Naive thymus-derived CD8-positive, alpha-beta T cell (primary cell): ENCODE measurements at regions not wholly inside any gene's neighbourhood (a gene's known extent, or its start where the extent isn't known, plus 50 kb on each side); places are given as distances from the start of the nearest gene placed in this dataset.
"Not testable (repeated sequence)": the region's sequence is repeated elsewhere in the genome, so short reads cannot be mapped to it uniquely, and the experiment has no call there.

Experiments
- ATAC-seq, 2 donors: fragments of 150-1000 bp; cut with Tn5 transposase in 1 of 2; sonication (Bioruptor Pico), chemical (Tn5 transposase) in 1 of 2; 1 replicate in 1 of 2; 2 replicates in 1 of 2; pipeline ENCODE4 v1.10.0; 2021; ENCODE audit warnings: mild to moderate bottlenecking in 2 of 2, moderate library complexity in 2 of 2
- POLR2A ChIA-PET: fragments of 350-600 bp; sonication (Branson Sonifier 250); formaldehyde crosslinking; loops from one replicate; lab custom pipeline; 2021; ENCODE audit warnings: antibody characterized with exemption; lab: Charles Lee
- DNase-seq, 10 donors: peaks; one replicate each; pipeline versions ENCODE4 v3.0.0 to v3.0.0-alpha.2; 2020 to 2022
- H3K27ac Mint-ChIP-seq, 10 donors: one replicate each; pipeline ENCODE4 v1.8.0; 2020 to 2022; ENCODE audit warnings: mild to moderate bottlenecking in 10 of 10, mixed read lengths in 10 of 10, moderate library complexity in 4 of 10, inconsistent platforms in 1 of 10
- H3K27me3 Mint-ChIP-seq, 5 donors: one replicate each; pipeline ENCODE4 v1.8.0; 2021 to 2022; ENCODE audit warnings: mixed read lengths in 5 of 5
- H3K36me3 Mint-ChIP-seq, 3 donors: one replicate each; pipeline ENCODE4 v1.8.0; 2020 to 2022; ENCODE audit warnings: mixed read lengths in 3 of 3, mild to moderate bottlenecking in 2 of 3, inconsistent platforms in 1 of 3
- H3K4me1 Mint-ChIP-seq, 4 donors: one replicate each; pipeline ENCODE4 v1.8.0; 2021 to 2022; ENCODE audit warnings: mixed read lengths in 4 of 4
- H3K4me3 Mint-ChIP-seq, 10 donors: one replicate each; pipeline ENCODE4 v1.8.0; 2020 to 2022; ENCODE audit warnings: mild to moderate bottlenecking in 10 of 10, mixed read lengths in 10 of 10, moderate library complexity in 6 of 10, inconsistent platforms in 1 of 10
- H3K9me3 Mint-ChIP-seq, 9 donors: one replicate each; pipeline ENCODE4 v1.8.0; 2020 to 2022; ENCODE audit warnings: mixed read lengths in 9 of 9, mild to moderate bottlenecking in 3 of 9, inconsistent platforms in 1 of 9, moderate library complexity in 1 of 9

DNA sequence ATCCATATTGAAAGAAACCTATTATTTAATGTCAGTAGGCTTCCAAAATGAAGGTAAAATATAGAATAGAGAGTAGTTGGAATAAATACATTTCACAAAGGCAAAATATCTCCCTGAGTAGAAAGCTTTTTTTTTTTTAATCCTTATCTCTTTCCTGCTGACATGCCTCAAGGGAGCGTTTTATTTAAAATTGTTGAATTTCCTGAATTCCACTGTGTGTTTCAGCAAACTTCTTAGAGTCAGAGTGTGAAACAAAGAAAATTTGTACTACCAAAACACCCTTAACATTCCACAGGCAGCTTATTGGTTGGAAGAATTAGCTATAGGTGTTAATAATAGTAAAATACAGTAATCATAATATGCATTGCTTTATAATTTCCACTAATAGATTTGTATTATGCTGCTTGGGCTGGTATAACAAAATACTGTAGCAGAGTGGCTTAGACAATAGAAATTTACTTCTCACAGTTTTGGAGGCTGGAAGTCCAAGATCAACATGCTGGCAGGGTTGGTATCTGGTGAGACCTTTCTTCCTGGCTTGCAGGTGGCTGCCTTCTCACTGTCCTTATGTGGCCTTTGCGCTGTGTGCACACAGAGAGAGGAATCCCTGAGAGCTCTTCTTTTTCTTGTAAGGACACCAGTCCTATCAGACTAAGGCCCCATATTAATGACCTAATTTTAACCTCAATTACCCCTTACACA is 468.4 kb upstream of the C1orf87 start:
- no peaks in the 10 kb centered on the region for H3K36me3 Mint-ChIP-seq
- no peak overlapping the region for H3K4me3 Mint-ChIP-seq
- POLR2A ChIA-PET, result no interaction called here
- H3K27me3 Mint-ChIP-seq, result peaks cover 0 to 9% (median 1%) of the 10 kb centered on the region in 5 donors
- H3K27ac Mint-ChIP-seq, result no peak overlapping the region
- ATAC-seq, result no peak
- H3K4me1 Mint-ChIP-seq, result no peaks in the 10 kb centered on the region
- peaks cover 0 to 13% (median 2%) of the 10 kb centered on the region in 9 donors for H3K9me3 Mint-ChIP-seq
- DNase-seq, result no peak

DNA sequence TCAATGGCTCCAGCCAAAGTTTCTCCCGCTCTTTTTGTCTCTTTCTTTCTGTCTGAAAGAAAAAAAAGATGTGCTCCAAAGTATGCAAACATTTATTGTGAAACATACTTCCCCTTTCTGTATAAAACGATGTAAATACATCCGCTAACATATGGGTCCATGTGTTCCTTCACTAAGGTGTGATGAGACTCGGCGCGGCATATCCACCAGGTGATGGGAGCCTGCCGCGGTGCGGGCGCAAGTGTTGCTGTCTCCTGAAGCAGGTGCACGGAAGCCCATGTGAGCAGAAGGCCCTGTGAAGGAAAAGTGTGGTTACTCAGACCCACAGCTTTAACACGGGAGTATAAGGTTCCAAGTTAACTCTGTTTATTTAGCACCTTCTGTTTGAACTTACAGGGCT is 466.6 kb upstream of the C1orf87 start:
- no peak overlapping the region for H3K27ac Mint-ChIP-seq
- POLR2A ChIA-PET, result no interaction called here
- no peak for ATAC-seq

DNA sequence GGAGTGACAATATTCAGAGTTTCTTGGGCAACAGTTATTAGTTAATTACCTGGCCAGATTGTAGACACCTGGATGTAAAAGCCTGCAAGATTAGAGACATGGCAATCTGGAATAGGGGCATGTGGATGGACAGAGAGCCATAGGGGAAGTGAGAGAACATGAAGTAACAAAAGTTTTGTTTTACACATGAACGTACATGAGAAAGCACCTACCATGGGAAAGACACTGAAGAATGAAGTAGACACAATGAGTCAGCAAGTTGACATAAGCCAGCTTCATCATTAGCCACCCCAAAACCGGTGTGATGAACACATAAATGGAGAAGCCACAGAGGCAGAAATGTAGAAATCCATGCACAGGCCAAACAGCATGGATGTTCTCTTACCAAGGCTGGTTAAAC is 462.1 kb upstream of the C1orf87 start:
- H3K4me1 Mint-ChIP-seq, result no peaks in the 10 kb centered on the region
- DNase-seq (no peak), ATAC-seq (no peak)
- H3K4me3 Mint-ChIP-seq, result no peak overlapping the region
- POLR2A ChIA-PET, result no interaction called here
- H3K27me3 Mint-ChIP-seq, result peaks cover 0 to 14% (median 3%) of the 10 kb centered on the region in 5 donors
- H3K27ac Mint-ChIP-seq, result no peak overlapping the region
- no peaks in the 10 kb centered on the region for H3K36me3 Mint-ChIP-seq
- H3K9me3 Mint-ChIP-seq, result peaks cover 0 to 18% (median 5%) of the 10 kb centered on the region in 9 donors

More for the DNA sequence above, 466.6 kb upstream of the C1orf87 start:
- no peak overlapping the region for H3K4me3 Mint-ChIP-seq
- H3K9me3 Mint-ChIP-seq, result peaks cover 0 to 16% (median 3%) of the 10 kb centered on the region in 9 donors
- H3K27me3 Mint-ChIP-seq, result peaks cover 0 to 14% (median 1%) of the 10 kb centered on the region in 5 donors
- DNase-seq, result no peak
- no peaks in the 10 kb centered on the region for H3K36me3 Mint-ChIP-seq
- H3K4me1 Mint-ChIP-seq, result no peaks in the 10 kb centered on the region

DNA sequence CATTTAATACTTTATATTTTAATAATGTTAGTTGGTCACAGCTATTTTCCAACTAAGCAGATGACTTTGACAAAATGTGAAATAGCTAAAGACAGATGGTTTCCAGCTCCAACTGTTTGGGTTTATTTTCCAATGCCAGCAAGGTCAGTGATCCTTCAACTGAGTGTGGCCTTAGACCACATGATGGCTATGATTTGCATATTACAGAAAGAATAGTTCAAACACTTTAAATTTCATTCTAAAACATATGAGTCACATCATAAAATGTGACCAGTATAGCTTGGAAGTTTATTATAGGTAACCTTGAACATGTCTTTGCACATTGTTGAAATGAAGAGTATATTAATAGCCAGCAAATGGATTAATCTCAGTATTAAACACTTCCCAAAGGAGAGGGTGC is 454.0 kb upstream of the C1orf87 start:
- no peak overlapping the region for H3K4me3 Mint-ChIP-seq

GRCh38 chr1:60516996-60517395 is 443.4 kb upstream of the C1orf87 start:
- H3K9me3 Mint-ChIP-seq, result peaks cover 0 to 6% (median 1%) of the 10 kb centered on the region in 9 donors
- no peak overlapping the region for H3K4me3 Mint-ChIP-seq
- DNase-seq, result no peak
- H3K4me1 Mint-ChIP-seq, result no peaks in the 10 kb centered on the region
- peaks cover 0 to 3% (median 0%) of the 10 kb centered on the region in 5 donors for H3K27me3 Mint-ChIP-seq
- ATAC-seq, result no peak
- no peaks in the 10 kb centered on the region for H3K36me3 Mint-ChIP-seq
- POLR2A ChIA-PET, result no interaction called here
- H3K27ac Mint-ChIP-seq, result no peak overlapping the region

More for the DNA sequence above, 454.0 kb upstream of the C1orf87 start:
- no peak for ATAC-seq
- Mint-ChIP-seq H3K27me3 (peaks cover 0 to 15% (median 3%) of the 10 kb centered on the region in 5 donors), H3K27ac (no peak overlapping the region), H3K9me3 (peaks cover 0 to 3% (median 0%) of the 10 kb centered on the region in 9 donors), H3K36me3 (no peaks in the 10 kb centered on the region), H3K4me1 (no peaks in the 10 kb centered on the region)
- no peak for DNase-seq
- POLR2A ChIA-PET, result no interaction called here

DNA sequence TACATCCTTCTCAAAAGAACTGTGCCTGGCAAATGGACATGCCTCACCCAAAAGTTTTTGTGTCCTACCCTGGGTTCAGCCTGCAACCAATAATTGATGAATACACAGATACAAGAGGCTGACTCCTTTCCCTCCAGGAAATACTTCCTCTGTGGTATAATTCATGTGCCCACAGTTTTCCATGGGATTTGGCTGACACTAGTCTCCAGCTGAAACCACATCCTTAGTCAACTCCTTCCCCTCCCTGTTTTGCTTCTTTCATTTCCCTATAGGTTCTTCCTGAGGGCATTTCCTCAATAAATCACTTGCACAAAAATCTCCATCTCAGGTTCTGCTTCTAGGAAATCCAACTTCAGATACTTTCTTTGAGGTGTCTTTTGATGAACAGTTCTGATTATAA is 436.6 kb upstream of the C1orf87 start:
- no peaks in the 10 kb centered on the region for H3K4me1 Mint-ChIP-seq
- POLR2A ChIA-PET, result no interaction called here
- no peak overlapping the region for H3K4me3 Mint-ChIP-seq
- no peaks in the 10 kb centered on the region for H3K36me3 Mint-ChIP-seq
- H3K27ac Mint-ChIP-seq, result no peak overlapping the region
- H3K27me3 Mint-ChIP-seq, result peaks cover 0 to 4% (median 0%) of the 10 kb centered on the region in 5 donors
- peaks cover 0 to 10% (median 3%) of the 10 kb centered on the region in 9 donors for H3K9me3 Mint-ChIP-seq
- ATAC-seq (no peak), DNase-seq (no peak)

GRCh38 chr1:60504206-60504840 is 430.8 kb upstream of the C1orf87 start:
- ATAC-seq, result no peak
- Mint-ChIP-seq H3K4me3 (no peak overlapping the region), H3K27me3 (peaks cover 0 to 7% (median 0%) of the 10 kb centered on the region in 5 donors), H3K36me3 (no peaks in the 10 kb centered on the region), H3K27ac (no peak overlapping the region), H3K9me3 (peaks cover 0 to 14% (median 4%) of the 10 kb centered on the region in 9 donors), H3K4me1 (no peaks in the 10 kb centered on the region)
- DNase-seq, result no peak
- POLR2A ChIA-PET, result no interaction called here

DNA sequence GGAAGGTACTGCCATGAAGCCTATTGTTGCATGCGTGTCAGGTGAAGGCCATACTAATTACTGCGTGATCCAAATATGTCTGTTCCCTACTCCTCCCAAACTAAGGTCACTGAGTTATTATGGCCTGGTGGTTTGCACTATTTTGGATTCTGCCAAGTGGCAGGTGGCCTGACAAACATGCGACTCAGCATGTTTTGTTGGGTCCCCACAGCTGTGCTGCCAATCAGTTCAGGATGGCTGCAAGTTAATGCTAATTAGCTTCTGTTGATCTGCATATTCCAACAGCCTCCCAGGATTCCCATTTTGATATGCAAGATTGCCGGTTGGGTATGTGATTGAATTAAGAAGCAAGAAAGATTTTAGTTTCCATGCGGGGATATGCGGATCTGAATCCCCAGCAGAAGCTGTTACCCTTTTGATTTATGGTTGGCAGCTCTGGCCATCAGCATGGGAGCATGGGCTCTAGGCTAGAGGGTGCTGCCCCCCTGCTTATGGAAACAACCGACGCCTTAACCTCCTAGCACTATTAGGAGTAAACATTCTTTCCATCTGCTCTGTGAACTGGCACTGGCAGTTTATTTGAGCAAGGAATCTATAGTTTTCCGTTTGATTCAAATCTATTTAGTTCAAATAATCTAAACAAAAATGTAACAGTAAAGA is 429.8 kb upstream of the C1orf87 start:
- H3K27ac Mint-ChIP-seq, result no peak overlapping the region
- H3K36me3 Mint-ChIP-seq, result no peaks in the 10 kb centered on the region
- ATAC-seq (no peak), DNase-seq (no peak)
- H3K4me3 Mint-ChIP-seq, result no peak overlapping the region
- POLR2A ChIA-PET, result no interaction called here
- peaks cover 0 to 11% (median 0%) of the 10 kb centered on the region in 5 donors for H3K27me3 Mint-ChIP-seq
- peaks cover 2 to 23% (median 10%) of the 10 kb centered on the region in 9 donors for H3K9me3 Mint-ChIP-seq
- no peaks in the 10 kb centered on the region for H3K4me1 Mint-ChIP-seq

DNA sequence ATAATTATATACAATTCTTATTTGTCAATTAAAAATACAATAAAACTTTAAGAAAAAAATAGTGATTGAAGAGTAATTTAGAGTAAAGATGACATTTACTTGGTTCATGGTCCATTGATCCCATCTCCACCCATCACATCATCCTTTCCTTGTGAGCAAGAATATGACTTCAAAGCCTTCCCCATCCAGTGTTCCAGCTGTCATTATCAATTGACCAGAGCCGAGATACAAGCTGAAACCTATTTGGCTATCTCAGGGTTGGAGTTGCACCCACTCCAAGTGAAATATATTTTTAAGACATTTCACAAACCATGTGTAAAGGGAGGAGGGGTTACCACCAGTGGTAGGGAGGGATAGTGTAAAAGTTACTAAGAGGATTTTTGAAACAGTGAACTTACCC is 428.9 kb upstream of the C1orf87 start:
- Mint-ChIP-seq H3K4me3 (no peak overlapping the region), H3K27me3 (peaks cover 0 to 11% (median 0%) of the 10 kb centered on the region in 5 donors)
- POLR2A ChIA-PET, result no interaction called here

DNA sequence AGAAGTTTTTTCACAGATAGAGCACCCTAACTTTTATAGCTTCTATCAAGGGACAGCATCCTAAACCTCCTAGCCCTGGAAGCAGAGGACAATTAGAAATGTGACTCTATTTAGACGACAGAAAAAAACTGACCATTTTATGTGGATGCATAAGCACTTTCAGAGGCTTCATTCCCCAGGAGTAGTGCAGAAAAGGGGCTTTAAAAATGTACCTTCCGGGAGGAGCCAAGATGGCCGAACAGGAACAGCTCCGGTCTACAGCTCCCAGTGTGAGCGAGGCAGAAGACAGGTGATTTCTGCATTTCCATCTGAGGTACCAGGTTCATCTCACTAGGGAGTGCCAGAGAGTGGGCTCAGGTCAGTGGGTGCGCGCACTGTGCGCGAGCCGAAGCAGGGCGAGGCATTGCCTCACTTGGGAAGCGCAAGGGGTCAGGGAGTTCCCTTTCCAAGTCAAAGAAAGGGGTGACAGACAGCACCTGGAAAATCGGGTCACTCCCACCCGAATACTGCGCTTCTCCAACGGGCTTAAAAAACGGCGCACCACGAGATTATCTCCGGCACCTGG is 416.4 kb upstream of the C1orf87 start:
- H3K4me3 Mint-ChIP-seq, H3K36me3 Mint-ChIP-seq, H3K27me3 Mint-ChIP-seq, H3K27ac Mint-ChIP-seq, H3K4me1 Mint-ChIP-seq, ATAC-seq, H3K9me3 Mint-ChIP-seq, DNase-seq, POLR2A ChIA-PET: not testable (repeated sequence)

More for the DNA sequence above, 428.9 kb upstream of the C1orf87 start:
- ATAC-seq (no peak), DNase-seq (no peak)
- Mint-ChIP-seq H3K4me1 (no peaks in the 10 kb centered on the region), H3K9me3 (peaks cover 8 to 31% (median 14%) of the 10 kb centered on the region in 9 donors), H3K27ac (no peak overlapping the region), H3K36me3 (peaks cover 0 to 5% (median 0%) of the 10 kb centered on the region in 3 donors)

DNA sequence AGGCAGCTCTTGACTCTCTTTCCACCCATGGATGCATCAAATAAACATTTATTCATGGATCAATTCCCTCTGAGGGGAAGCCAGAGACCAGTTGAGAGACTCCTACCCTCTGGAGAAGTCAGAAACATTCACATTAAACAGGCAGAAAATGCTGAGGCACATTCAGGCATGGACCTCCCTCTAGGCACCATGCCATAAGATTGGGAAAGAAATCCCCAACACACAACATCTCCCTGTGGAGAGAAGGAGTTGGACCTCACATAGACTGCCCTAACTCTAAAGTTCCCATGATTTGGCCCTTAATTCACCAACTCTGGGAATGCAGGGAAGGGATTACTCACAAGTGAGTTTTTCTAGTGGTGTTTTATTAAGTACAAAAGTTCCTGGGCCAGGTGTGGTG is 415.3 kb upstream of the C1orf87 start:
- H3K27me3 Mint-ChIP-seq, result peaks cover 0 to 8% (median 0%) of the 10 kb centered on the region in 5 donors
- no peaks in the 10 kb centered on the region for H3K36me3 Mint-ChIP-seq
- H3K9me3 Mint-ChIP-seq, result peaks cover 0 to 7% (median 4%) of the 10 kb centered on the region in 9 donors
- H3K27ac Mint-ChIP-seq, result no peak overlapping the region
- DNase-seq, result no peak
- POLR2A ChIA-PET, result no interaction called here
- H3K4me1 Mint-ChIP-seq, result no peaks in the 10 kb centered on the region
- H3K4me3 Mint-ChIP-seq, result no peak overlapping the region
- ATAC-seq, result no peak

DNA sequence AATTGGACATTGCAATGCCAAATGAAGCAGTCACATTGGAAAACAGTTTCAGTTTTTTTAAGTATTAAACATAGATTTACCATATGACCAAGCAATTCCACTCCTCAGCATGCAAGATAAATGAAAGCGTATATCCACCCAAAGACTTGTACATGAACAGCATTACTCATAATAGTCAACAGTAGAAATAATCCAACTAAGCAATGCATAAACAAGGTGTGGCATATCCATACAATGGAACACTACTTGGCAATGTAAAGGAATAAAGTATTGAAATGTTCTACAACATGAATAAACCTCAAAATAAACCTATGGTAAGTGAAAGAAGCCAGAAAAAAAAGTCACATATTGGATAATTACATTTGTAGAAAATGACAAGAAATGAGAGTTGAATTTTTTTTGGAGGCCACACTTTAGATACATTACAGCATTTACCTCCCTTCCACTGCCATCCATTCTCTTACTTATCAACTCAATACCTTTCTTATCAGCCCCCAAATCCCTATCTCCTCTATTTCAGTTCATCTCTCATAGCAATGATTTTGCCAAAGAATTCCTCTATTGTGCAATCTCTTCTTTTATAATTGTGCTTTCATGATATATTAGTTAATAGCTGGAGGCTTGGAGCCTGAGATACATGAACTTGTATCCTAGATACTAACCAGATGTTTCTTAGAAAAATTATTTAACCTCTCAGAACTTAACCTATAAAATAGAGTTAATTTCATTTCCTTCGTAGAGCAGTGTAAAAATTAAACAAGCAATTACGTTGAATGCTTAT is 414.2 kb upstream of the C1orf87 start:
- no peak for ATAC-seq
- POLR2A ChIA-PET, result no interaction called here
- Mint-ChIP-seq H3K27me3 (peaks cover 0 to 8% (median 0%) of the 10 kb centered on the region in 5 donors), H3K4me1 (no peaks in the 10 kb centered on the region), H3K4me3 (no peak overlapping the region), H3K27ac (no peak overlapping the region), H3K36me3 (no peaks in the 10 kb centered on the region), H3K9me3 (peaks cover 0 to 7% (median 4%) of the 10 kb centered on the region in 9 donors)
- no peak for DNase-seq
